Erythroblast (primary cell): ENCODE measurements at regions not wholly inside any gene's neighbourhood (a gene's known extent, or its start where the extent isn't known, plus 50 kb on each side); places are given as distances from the start of the nearest gene placed in this dataset.
A peak's percentile ranks its signal among the peaks of the same experiment; 100 is the strongest.

ENCODE experiments used
- DNase-seq, 2 experiments: peaks; one replicate each; lab custom pipeline; 2025; lab: John Stamatoyannopoulos, UW
- GATA1 ChIP-seq: IDR thresholded peaks from 2 replicates; pipeline ENCODE4 v1.6.1; 2011; ENCODE audit warnings: low read depth, mild to moderate bottlenecking, control low read depth, low read length, moderate library complexity
- POLR2A ChIP-seq: IDR thresholded peaks from 2 replicates; pipeline ENCODE4 v1.6.1; 2011; ENCODE audit warnings: mild to moderate bottlenecking, low read length

GRCh38 chr12:90174956-90175355, 466.3 kb upstream of the ATP2B1 start:
- no peak for DNase-seq
- TF ChIP-seq POLR2A (no peak), GATA1 (no peak)

- DNase-seq = no peak
- TF ChIP-seq GATA1 (no peak), POLR2A (no peak)
These were observed 465.5 kb upstream of the ATP2B1 start for GRCh38 chr12:90174198-90174510.

GRCh38 chr12:90173499-90174197, 465.0 kb upstream of the ATP2B1 start:
- DNase-seq = no peak
- no peak for TF ChIP-seq POLR2A
- TF ChIP-seq GATA1 = no peak

GRCh38 chr12:90172524-90172923, 463.9 kb upstream of the ATP2B1 start:
- TF ChIP-seq GATA1 = no peak
- TF ChIP-seq POLR2A = no peak
- DNase-seq = no peak

- TF ChIP-seq POLR2A = no peak
- TF ChIP-seq GATA1 = no peak
- DNase-seq = no peak
These were observed 462.1 kb upstream of the ATP2B1 start for GRCh38 chr12:90170740-90171139.

- DNase-seq = no peak
- no peak for TF ChIP-seq POLR2A
- TF ChIP-seq GATA1 = no peak
These were observed 459.0 kb upstream of the ATP2B1 start for GRCh38 chr12:90167518-90168208.

- DNase-seq = no peak
- TF ChIP-seq GATA1 (no peak), POLR2A (no peak)
These were observed 458.0 kb upstream of the ATP2B1 start for GRCh38 chr12:90166671-90167070.

DNA sequence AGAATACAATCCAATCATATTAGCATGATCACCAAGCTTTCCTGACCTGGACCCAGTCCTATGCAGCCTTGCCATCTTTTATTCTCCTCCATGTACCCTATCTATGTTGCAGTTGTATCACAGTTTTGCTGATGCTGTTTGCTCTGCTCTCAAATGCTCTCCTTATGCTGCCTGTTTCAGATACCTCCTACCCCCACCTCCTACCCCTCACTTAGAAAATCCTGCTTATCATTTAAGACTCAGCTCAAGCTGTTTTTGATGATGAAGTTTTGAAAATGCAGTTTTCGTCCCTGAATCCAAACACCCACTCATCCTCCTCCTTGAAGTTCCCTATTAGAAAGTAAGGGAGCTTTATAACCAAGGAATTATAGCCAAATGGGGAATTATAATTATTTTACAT, 457.4 kb upstream of the ATP2B1 start:
- no peak for TF ChIP-seq GATA1
- no peak for TF ChIP-seq POLR2A
- no peak for DNase-seq

DNA sequence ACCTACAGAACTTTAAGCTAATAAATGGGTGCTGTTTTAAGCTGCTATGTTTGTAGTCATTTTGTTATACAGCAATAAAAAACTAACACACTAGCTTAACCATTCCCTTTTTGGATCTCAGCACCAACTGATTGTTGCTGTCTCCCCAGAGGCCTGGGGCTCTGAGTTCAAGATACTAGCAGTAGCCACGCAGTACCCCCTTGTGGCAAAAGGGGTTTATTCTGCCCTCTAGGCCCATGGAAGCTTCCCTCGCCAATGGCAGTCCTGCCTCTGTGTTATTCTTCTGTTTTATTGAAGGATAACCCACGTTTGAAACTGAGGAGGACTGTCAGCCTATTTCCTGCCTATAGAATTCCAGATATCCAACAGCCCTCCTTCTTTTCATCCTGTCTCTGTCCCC, 455.3 kb upstream of the ATP2B1 start:
- DNase-seq = peak in 1 of 2 experiments; percentile 29
- no peak for TF ChIP-seq GATA1
- no peak for TF ChIP-seq POLR2A

- TF ChIP-seq POLR2A = no peak
- no peak for TF ChIP-seq GATA1
These were observed 445.2 kb upstream of the ATP2B1 start for GRCh38 chr12:90153827-90154226.

DNA sequence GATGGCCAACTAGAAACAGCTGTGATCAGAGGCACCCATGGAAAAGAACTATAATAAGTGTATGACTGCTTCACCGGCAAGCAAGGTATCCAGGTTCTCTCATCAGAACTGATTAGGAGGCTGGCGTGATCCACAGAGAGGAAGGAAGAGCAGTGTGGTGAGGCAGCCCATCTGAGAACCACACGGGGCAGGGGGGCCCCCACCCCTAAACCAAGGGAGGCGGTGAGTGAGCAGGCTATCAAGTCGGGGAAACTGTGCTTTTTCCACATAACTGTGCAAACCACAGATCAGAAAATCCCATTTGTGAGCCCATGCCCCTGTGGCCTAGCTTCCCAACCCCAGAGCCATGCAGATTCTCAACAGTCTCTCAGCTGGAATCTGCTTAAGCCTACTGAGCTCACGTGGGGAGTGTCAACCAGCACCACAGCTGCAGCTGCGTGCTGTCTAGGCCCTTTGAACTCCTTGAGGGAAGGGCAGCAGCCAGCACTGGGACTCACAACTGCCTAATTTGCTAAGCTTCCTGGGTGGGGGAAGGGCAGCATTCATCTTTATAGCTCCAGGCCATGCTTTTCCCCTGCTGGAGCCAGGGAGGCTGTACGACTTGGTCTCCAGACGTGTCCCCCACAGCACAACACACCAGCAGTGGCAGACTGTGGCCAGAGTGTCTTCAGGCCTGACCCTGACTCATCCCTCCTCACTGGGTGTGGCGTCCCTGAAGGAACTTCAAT, 444.4 kb upstream of the ATP2B1 start:
- no peak for DNase-seq
- TF ChIP-seq GATA1 = no peak
- TF ChIP-seq POLR2A = no peak

More at GRCh38 chr12:90153827-90154226, 445.2 kb upstream of the ATP2B1 start:
- no peak for DNase-seq

GRCh38 chr12:90151491-90152015, 442.9 kb upstream of the ATP2B1 start:
- no peak for TF ChIP-seq POLR2A

GRCh38 chr12:90149453-90149852, 440.8 kb upstream of the ATP2B1 start:
- no peak for DNase-seq
- no peak for TF ChIP-seq GATA1
- TF ChIP-seq POLR2A = no peak

More at GRCh38 chr12:90151491-90152015, 442.9 kb upstream of the ATP2B1 start:
- no peak for DNase-seq
